IPS-20b (cell line): ENCODE measurements at regions not wholly inside any gene's neighbourhood (a gene's known extent, or its start where the extent isn't known, plus 50 kb on each side); places are given as distances from the start of the nearest gene placed in this dataset.

Experiments
- H3K27ac ChIP-seq: one replicate; pipeline ENCODE4 v1.5.1; 2013; ENCODE audit warnings: low read length
- H3K27me3 ChIP-seq: 2 replicates; pipeline ENCODE4 v1.6.1; 2013; ENCODE audit warnings: mild to moderate bottlenecking, low read length, inconsistent platforms; ENCODE audit not compliant: insufficient read depth
- H3K36me3 ChIP-seq: 2 replicates; pipeline ENCODE4 v1.6.1; 2013; ENCODE audit warnings: low read depth, mild to moderate bottlenecking, inconsistent platforms, low read length, moderate library complexity; ENCODE audit not compliant: insufficient read depth
- H3K4me1 ChIP-seq: 2 replicates; pipeline ENCODE4 v1.6.1; 2013; ENCODE audit warnings: mild to moderate bottlenecking, control low read depth, inconsistent platforms, low read length, moderate library complexity; ENCODE audit not compliant: insufficient read depth
- H3K4me3 ChIP-seq: 2 replicates; pipeline ENCODE4 v1.5.1; 2013; ENCODE audit warnings: mild to moderate bottlenecking, low read length, inconsistent platforms
- H3K9ac ChIP-seq: 2 replicates; pipeline ENCODE4 v1.6.1; 2013; ENCODE audit warnings: low read depth, mild to moderate bottlenecking, inconsistent platforms, low read length, moderate library complexity
- H3K9me3 ChIP-seq: 2 replicates; pipeline ENCODE4 v1.6.1; 2013; ENCODE audit warnings: mild to moderate bottlenecking, low read depth, low read length, inconsistent platforms; ENCODE audit not compliant: insufficient read depth

DNA sequence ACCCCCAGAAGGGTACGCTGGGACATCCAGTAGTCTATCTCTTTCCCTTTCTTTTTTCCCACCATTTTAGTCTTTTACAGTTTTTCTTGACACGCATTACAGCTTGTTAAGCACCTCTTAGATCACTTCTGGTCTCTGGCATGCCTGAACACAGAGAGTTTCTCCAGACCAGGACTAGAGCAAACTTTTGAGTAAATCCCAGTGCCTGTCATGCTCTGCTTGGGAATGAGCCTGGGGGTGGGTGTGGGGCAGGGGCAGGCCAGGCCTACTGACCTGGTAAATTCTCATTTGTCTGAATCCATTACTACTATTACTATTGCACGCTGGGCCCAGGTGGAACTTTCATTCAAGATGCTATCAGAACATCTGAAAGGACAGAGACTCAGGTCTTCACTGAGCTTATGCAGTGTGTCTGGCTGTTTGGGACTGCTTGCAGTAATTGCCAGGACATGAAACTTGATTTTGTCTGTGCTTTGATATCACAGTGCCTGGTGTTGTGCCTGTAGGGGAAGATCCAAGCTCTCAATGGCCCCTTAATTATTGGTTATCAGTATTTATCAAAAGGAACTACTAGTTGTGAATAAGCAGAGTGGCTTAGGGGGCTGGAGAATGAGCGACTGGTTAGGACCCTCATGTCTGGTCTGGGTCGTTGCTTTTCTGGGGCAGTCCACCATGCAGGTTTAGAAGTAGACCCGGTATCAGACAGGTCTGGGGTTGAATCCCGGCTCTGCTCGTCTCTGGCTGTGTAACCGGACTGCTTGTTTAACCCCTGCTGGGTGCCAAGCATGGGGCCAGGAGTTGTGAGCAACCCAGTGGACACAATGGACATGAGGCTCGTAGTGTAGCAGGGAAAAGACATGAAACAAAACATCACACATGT is 196.1 kb upstream of the TLE3 start:
- H3K4me3 ChIP-seq = no peak overlapping the region
- no peak overlapping the region for H3K9ac ChIP-seq
- no peaks in the 10 kb centered on the region; the same call in 1 of the 2 replicates for H3K27me3 ChIP-seq
- no peak overlapping the region for H3K27ac ChIP-seq
- H3K9me3 ChIP-seq = no peaks in the 10 kb centered on the region; the same call in 1 of the 2 replicates
- H3K36me3 ChIP-seq = no peaks in the 10 kb centered on the region
- no peaks in the 10 kb centered on the region; the same call in 1 of the 2 replicates for H3K4me1 ChIP-seq

DNA sequence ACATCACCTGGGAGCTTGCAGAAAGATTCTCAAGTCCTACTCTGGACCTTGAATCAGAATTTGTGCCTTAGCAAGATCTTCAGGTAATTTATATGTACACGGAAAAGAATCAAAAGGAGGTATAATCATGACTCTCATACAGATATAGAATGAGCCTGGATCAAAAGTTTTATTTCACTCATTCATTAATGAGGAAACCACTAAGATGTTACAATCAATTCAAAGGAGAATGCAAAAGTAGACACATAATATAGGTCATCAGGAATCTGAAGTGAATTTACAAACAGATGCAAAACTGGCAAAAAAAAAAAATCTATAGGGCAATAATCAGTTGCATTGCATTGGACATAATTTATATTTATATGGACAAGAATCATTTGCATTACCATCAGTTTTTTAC is 195.4 kb upstream of the TLE3 start:
- no peaks in the 10 kb centered on the region; the same call in 1 of the 2 replicates for H3K4me1 ChIP-seq
- no peaks in the 10 kb centered on the region; the same call in 1 of the 2 replicates for H3K27me3 ChIP-seq
- no peaks in the 10 kb centered on the region; the same call in 1 of the 2 replicates for H3K9me3 ChIP-seq
- H3K9ac ChIP-seq = no peak overlapping the region
- H3K36me3 ChIP-seq = no peaks in the 10 kb centered on the region
- no peak overlapping the region for H3K27ac ChIP-seq
- no peak overlapping the region for H3K4me3 ChIP-seq

- Histone ChIP-seq H3K9ac (no peak overlapping the region), H3K4me3 (no peak overlapping the region), H3K36me3 (no peaks in the 10 kb centered on the region), H3K4me1 (no peaks in the 10 kb centered on the region; the same call in 1 of the 2 replicates), H3K9me3 (no peaks in the 10 kb centered on the region; the same call in 1 of the 2 replicates), H3K27me3 (no peaks in the 10 kb centered on the region; the same call in 1 of the 2 replicates), H3K27ac (no peak overlapping the region)
Observed at GRCh38 chr15:70292076-70292760, 194.5 kb upstream of the TLE3 start.

GRCh38 chr15:70291305-70292075 is 193.8 kb upstream of the TLE3 start:
- Histone ChIP-seq H3K9ac (no peak overlapping the region), H3K4me1 (peaks cover 3% of the 10 kb centered on the region), H3K27me3 (no peaks in the 10 kb centered on the region; the same call in 1 of the 2 replicates), H3K4me3 (no peak overlapping the region), H3K36me3 (no peaks in the 10 kb centered on the region), H3K9me3 (no peaks in the 10 kb centered on the region; the same call in 1 of the 2 replicates), H3K27ac (no peak overlapping the region)

GRCh38 chr15:70290708-70291107 is 193.0 kb upstream of the TLE3 start:
- Histone ChIP-seq H3K27me3 (no peaks in the 10 kb centered on the region; the same call in 1 of the 2 replicates), H3K4me3 (no peak overlapping the region), H3K36me3 (no peaks in the 10 kb centered on the region), H3K4me1 (peaks cover 6% of the 10 kb centered on the region), H3K9ac (no peak overlapping the region), H3K9me3 (no peaks in the 10 kb centered on the region; the same call in 1 of the 2 replicates), H3K27ac (no peak overlapping the region)

DNA sequence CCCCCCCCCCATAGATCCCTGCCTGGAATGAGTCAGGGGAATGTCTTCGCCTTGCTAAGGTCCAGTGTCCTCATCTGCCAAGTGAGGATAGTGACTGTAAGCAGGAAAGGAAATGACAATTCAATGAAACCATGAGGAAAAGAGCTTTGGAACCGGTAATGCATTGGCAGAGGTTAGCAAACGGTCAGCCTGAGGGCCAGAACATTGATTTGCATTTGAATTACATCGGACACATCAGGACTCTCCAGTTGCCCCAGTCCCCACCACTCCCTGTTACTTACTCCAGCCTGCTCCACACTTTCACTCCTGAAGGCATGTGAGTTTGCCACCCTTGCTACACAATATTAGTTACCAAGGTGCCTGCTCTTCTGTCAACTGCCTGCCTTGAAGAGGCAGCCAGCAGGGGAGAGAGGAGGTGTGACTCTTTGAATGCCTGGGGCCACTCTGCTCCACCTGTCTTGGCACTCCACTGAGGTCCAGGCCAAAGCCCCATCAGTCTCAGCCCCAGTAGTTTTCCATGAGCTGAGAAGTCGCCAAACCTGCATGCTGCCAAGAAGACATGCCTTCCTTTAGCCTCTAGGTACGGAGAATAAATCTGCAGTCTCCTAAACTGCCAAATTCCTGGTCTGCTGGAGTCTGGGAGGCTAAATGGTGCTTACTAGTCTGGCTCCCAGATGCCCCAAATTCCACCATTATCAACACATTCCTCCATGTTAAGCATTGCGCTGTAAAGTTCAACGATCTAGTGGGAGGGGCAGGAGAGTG is 191.7 kb upstream of the TLE3 start:
- H3K4me1 ChIP-seq = peaks cover 12% of the 10 kb centered on the region
- H3K9me3 ChIP-seq = no peaks in the 10 kb centered on the region; the same call in 1 of the 2 replicates
- H3K4me3 ChIP-seq = no peak overlapping the region
- H3K9ac ChIP-seq = no peak overlapping the region
- no peaks in the 10 kb centered on the region; the same call in 1 of the 2 replicates for H3K27me3 ChIP-seq
- H3K27ac ChIP-seq = no peak overlapping the region
- H3K36me3 ChIP-seq = no peaks in the 10 kb centered on the region

- Histone ChIP-seq H3K4me3 (peak overlapping the region; percentile 24; the same call in 1 of the 2 replicates), H3K9me3 (no peaks in the 10 kb centered on the region), H3K27ac (no peak overlapping the region), H3K9ac (no peak overlapping the region), H3K4me1 (peaks cover 12% of the 10 kb centered on the region), H3K36me3 (no peaks in the 10 kb centered on the region), H3K27me3 (no peaks in the 10 kb centered on the region; the same call in 1 of the 2 replicates)
Observed at GRCh38 chr15:70286113-70286806, 188.5 kb upstream of the TLE3 start.

DNA sequence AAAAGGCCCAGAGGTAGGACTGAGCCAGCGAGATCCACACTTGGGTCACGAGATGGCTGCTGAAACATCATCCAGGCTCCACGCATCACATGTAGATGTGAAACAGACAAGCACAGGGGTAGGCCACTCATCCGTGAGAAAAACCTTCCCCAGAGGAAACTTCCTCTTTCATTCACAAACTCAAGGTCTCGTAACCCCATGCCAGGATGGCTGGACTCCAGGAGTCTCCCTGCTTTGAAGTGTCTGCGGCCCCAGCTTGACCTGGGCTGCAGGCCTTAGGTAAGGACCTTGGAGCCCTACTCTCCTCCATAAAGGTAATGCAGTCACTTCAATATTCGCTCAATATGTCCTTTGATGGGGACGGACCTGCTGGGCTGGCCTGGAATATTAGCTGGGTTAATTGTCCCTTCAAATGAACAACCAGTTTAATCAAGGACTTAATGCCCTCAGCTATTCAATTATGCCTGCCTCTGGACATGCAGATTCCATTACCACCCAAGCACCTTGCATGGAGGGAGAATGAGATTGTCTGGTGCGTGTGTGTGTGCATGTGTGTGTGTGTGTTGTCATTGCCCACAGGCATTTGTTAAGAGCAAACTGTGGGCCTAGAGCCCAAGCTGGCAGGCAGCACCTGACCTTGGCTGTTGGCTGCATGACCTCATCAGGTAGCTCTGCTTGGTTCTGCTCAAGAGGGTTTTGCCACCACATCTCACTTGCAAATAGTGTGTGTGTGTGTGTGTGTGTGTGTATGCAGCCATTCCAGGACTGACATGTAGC is 186.9 kb upstream of the TLE3 start:
- Histone ChIP-seq H3K36me3 (no peaks in the 10 kb centered on the region), H3K9ac (no peak overlapping the region), H3K27ac (no peak overlapping the region), H3K4me3 (no peak overlapping the region), H3K4me1 (peaks cover 12% of the 10 kb centered on the region; the same call in 1 of the 2 replicates), H3K9me3 (no peaks in the 10 kb centered on the region), H3K27me3 (no peaks in the 10 kb centered on the region)

GRCh38 chr15:70283511-70283910 is 185.8 kb upstream of the TLE3 start:
- Histone ChIP-seq H3K27ac (no peak overlapping the region), H3K4me3 (no peak overlapping the region), H3K9ac (no peak overlapping the region), H3K36me3 (no peaks in the 10 kb centered on the region), H3K4me1 (peaks cover 12% of the 10 kb centered on the region; the same call in 1 of the 2 replicates), H3K27me3 (no peaks in the 10 kb centered on the region), H3K9me3 (no peaks in the 10 kb centered on the region)

DNA sequence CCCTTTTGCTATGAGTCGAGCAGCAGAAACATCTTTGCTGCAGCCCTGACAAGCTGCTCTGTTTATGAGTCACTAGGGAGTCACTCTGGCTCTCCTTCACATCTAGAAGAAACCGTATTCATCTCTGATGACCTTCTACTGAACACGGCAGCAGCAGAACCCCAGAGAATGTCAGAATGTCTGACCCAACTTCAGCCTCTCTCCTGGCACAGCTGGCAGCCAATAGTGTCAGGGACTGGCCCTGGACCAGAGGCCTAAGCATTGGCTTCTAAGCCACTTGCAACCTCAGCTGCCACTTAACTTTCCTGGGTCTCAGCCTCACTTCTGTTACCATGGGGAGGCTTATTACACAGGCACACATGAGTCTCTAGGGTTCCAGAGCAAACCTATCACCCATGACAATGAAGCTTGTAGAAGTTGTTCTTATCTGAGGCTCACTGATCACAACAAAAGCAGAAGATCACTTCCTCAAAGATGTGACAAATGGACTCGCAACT is 184.1 kb upstream of the TLE3 start:
- Histone ChIP-seq H3K9me3 (no peaks in the 10 kb centered on the region), H3K36me3 (no peaks in the 10 kb centered on the region), H3K27me3 (no peaks in the 10 kb centered on the region), H3K4me3 (no peak overlapping the region), H3K27ac (no peak overlapping the region), H3K9ac (no peak overlapping the region), H3K4me1 (peaks cover 12% of the 10 kb centered on the region; the same call in 1 of the 2 replicates)
